GM19372 (cell line): ENCODE measurements at regions not wholly inside any gene's neighbourhood (a gene's known extent, or its start where the extent isn't known, plus 50 kb on each side); places are given as distances from the start of the nearest gene placed in this dataset.

Source experiments
- ATAC-seq: cut with Tn5 transposase; IDR thresholded peaks from one replicate; pipeline ENCODE4 v1.9.1; 2021; ENCODE audit warnings: mild to moderate bottlenecking, low read depth, moderate library complexity; ENCODE audit not compliant: unreplicated experiment

DNA sequence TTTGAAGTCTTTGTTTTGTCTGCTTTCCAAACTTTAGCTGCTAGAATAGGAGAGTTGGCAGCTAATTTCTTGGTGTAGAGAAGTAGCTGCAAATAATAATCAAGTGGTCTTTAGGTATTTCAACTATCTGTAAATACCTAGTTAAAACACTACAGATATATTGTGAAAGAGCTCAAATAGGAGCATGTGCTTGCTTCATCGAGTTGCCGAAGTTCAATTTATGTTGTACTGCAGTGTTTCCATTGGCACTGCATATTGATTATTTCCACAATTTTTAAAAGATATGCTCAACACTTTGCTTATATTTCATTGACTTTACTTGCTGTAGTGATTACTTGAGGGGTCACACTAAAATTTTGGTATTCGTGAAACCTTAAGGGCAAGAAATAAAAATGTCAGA lies 131.6 kb upstream of the BMP4 start:
- ATAC-seq: no peak

DNA sequence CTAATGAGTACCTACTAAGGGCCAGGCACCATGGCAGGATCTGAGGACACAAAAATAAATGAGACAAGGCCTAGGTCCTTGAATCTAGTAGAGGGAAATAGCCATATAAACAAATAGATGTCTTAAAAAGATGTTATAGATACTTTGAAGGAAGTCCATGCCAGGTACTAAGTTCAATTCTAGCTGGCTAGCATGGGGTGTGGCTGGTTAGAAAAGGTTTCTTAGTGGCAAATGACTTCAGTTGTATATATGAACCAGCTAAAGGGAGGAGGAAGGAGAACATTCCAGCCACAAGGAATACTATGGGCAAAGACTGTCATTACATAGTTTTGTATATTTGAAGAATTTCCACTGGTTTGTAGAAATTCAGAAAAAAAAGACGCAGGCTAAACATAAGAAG lies 133.6 kb upstream of the BMP4 start:
- no peak for ATAC-seq

DNA sequence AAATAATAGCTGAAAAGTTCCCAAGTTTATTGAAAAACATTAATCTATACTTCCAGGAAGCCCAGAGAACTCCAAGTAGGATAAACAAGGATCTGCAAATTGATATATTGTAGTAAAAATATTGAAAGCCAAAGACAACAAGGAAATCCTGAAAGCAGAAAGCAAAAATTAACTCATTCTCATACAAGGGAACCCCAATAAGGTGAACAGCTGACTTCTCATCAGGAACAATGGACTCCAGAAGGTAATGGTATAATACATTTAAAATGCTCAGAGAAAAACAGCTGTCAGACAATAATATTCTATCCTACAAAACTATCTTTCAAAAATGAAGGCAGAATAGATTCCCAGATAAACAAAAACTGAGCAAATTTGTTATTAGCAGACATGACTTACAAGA lies 138.1 kb upstream of the BMP4 start:
- no peak for ATAC-seq

DNA sequence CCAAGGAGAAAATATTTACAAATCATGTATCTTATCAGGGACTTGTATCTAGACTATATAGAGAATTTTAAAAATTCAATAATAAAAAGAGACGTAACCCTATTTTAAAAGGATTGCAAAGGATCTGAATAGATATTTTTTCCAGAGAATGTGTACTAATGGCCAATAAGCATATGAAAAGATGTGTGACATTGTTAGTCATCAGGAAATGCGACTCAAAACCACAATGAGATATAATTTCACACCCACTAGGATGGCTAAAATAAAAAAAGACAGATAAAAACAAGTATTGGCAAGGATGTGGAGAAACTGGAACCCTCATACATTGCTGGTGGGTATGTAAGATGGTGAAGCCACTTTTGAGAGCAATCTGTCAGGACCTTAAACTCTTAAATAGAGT lies 141.9 kb upstream of the BMP4 start:
- ATAC-seq: no peak

DNA sequence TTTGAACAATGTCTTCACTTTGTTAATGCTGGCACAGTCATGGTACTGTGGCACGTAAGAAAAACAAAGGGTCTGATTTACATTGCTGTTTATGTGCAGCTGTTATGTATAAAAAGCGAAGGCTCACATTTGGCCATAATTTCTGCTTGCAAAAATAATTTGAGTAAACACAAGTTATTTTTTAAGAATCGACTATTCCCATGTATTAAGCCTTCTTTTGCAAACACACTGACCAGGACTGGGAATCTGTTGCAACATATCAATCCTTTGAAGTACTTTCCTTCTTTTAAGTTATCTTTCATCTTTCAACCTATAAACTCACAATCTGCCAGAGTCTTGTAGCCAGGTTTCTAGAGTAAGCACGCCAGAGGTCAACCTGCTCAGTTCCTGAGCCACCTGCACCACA lies 145.4 kb upstream of the BMP4 start:
- no peak for ATAC-seq

DNA sequence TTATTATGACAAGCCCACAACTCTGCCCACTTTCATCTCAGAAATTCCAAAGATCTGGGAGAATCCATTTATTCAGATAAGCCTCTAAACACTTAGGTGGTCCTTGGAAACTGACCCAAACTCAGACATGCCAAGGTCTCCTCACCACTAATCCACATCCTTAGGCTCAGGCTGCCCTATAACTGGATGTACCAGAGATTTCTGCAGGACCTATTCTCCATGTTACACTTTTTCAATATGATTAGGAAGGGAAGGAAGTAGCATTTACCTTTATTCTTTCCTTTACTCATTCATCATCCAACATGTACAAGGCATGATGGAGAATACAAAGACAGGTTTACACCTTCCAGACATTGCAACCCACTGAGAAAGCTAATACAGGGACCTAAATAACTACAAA lies 145.9 kb upstream of the BMP4 start:
- no peak for ATAC-seq

DNA sequence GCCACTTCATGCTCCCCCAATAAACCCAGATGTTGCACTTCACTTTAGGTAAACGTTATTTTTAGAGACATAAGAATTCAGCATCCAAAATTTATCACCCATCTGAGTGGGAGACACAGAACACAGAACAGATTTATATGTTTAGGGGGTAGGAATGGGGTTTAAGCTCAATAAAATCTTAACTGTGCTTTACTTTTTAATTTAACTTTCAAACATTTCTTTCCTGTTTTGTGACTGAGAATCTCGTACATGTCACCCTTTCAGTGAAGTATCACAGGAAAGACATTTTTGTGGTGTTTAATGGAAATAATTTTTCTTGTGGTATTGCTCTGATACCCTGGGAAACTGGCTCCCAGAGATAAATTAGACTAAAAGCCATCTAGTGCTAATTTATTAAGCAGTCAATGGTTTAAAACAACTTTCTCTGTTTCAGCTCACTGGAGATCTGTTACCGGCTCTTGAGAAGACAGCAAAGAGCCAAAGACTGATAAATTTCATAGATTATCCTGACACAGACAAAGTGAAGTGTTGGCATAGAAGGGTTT lies 148.0 kb upstream of the BMP4 start:
- no peak for ATAC-seq

DNA sequence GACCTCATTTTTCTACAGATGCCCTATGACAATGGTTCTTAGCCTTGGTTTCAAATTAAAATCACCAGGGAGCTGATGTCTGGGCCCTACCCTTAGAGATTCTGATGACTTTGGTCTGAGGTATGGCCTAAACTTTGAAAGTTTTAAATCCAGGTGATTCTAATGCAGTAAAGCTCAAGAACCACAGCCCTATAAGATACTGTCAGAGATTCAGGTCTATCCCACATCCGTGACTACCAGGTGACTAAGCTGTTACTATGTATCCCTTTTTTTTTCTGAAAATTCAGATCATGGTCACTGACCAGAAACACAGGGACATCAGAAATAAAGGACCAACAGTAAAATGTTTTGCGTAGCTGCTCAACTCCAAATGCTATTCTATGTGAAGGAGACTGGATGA lies 148.8 kb upstream of the BMP4 start:
- no peak for ATAC-seq

DNA sequence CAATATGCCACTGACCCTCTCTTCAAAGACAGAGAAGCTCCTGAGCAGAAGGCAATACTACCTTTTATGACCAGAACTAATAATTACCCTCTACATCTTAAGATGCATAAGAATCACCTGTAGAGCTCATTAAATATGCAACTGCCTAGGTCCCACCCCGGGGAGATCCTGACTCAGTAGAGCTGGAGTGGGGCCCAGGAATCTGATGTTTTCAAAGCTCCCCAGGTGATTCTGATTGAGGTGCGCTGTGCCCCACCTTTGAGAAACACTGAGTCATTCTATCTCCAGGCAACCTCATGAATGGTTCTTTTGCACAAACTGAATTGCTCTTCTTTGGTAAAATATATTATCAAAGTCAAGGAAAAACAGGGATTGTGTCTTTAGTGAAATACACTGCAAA lies 149.3 kb upstream of the BMP4 start:
- no peak for ATAC-seq

DNA sequence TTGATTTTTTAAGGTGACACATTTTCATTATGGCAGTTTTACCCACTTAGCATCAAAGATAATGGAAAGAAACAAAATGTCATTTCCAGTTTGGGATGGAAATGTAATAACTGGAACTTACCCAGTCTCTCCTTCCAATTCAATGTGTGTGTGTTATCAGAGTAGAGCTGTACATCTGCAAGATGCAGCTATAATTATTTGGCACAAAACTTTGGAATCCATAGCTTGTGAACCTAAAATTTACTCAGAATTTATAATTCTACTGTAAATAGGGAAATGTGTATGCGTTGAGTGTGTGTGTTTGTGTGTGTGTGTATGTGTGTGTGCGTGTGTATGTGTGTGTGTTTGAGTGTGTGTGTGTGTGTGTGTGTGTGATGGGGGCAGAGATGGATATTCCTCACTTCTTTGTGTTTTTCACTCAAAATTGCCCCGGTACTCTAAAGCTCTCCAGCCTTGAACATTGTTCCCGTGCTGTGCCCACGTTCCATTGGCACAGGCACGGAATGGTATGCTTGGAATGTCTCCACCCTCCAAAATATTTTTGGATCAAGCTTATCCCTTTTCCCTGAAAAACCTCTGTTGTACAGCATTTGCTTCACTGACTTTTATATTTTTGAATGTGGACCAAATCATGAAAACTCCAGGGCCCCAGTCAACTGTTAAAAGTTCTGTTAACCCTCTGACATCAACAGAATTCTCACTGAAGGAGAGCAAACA lies 150.2 kb upstream of the BMP4 start:
- ATAC-seq: no peak

DNA sequence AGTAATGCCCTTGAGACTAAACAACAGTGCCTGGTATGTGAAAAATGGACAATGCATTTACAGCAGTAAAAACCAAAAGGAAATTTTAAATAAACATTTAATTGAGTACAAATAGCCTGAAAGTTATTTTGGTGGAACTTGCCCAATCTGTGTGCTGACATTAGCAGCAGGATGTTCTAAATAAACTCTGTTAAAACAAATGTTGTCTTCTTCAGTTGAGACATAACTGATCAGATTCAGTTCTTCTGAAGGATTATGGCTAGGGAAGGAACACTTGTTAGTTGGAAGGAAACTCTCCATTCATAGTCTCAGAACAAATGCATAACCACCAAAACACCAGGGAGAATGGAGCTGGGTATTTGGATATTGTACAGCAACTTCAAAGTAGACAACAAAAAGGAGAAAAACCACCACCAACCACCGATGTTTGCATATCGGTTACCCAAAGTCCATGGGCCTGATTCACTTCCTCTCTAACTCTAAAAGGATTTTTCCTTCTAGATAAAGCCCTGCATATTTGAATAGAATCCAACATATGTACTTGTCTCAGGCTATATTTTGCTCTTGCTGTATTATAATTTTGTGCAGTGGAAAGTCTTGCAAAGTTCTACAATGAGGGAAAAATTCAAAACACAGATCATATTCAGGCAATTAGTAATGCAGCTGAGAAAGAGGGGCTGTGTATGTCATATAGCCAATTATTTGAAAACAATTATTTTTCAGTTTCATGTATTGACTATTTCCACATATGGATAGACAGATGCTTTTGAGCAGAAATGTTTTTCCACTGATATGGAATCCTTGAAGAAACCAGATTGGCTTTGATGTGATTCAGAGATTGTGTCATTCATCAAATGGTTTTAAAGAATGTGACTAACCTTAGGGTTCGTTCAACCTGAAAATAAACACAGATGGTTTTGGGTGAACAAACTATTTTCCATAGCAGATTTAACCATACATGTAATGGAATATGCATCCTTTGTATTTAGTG lies 152.2 kb upstream of the BMP4 start:
- ATAC-seq: no peak

- no peak for ATAC-seq
These were observed 153.0 kb upstream of the BMP4 start for GRCh38 chr14:54109521-54110120.

DNA sequence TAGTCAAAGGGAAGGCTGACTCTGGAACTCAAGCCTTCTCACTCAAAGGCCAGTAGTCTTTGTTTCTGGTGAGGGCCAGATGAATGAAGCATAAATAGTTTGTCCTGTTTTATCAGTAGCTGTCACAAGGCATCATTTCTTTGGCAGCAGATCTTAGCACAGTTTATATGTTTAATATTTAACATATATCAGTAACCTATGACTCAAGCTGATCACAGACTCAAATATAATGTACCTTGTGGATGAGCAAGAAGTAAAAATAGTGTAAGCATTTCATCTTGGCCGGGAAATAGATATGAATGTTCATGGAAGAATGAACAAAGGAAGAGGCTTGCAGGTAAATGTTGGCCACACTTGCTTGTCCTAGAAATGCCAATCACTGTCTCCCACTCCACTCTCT lies 158.3 kb upstream of the BMP4 start:
- ATAC-seq: no peak

DNA sequence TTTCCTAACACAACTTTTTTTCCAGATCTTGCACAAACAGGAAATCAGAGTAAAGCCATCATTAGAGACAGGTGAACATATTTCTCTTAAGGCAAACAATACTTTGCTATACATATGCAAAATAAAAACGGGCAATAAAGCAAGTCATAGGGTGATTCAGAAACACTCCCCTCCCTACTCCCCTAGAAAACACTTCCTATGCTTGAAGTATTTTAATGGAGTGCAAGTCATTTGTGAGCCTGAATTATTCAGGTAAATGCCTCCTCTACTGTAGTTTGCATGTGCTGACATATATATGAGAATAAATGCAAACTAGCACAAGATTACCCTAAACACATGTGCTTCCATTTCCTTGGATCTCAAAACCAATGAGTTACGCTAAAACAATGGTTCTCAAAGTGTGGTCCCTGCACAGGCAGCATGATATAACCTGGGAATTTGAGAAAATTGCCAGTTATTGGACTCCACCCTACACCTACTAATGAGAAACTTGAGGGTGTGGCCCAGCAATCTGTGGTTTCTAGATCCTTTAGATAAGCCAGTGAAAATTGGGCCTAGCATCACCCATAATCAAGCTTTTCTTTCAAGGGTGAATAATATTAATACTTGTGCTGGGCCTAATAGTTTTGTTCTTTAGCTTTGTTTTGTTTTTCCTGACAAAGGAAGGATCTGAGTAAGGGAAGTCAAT lies 159.7 kb upstream of the BMP4 start:
- ATAC-seq: no peak

- no peak for ATAC-seq
These were observed 160.3 kb upstream of the BMP4 start for GRCh38 chr14:54116972-54117371.

DNA sequence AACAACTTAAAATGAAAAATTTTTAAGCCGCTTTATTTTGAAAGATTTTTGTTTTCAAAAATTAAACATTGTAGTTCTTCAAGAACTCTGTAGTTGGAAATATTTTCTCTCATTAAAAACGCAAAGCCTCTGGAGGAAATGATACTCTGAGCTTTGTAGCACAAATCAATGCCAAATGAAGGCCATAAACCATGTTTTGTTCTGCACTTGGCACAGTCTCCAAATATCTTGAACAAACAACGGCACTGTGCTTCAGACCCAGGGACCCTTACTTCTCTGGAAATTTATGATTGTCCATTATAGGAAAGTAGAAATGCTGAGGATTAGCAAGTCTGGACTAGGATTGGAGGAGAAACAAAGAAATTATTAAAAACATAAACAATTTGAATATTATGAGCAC lies 160.8 kb upstream of the BMP4 start:
- ATAC-seq: no peak

DNA sequence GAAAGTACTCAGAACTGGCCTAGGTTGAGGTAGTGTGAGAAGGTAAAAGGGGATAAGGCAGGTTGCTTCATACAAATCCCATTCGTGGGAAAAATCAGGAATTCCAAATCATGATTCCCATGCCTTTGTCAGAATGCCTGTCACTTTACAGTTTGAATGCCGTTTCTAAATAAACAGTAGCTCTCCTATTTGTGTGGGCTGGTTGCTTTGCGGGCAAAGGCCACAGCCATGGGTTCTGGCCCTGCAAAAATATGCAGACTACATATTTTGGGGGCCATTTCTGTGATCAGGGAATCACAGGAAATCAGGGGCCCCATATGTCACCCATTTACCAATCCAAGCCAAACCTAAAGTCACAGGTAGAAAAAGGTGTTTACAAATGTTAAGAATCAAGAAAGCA lies 161.3 kb upstream of the BMP4 start:
- ATAC-seq: no peak

- no peak for ATAC-seq
These were observed 163.6 kb upstream of the BMP4 start for GRCh38 chr14:54120260-54120659.

GRCh38 chr14:54121466-54122027 lies 164.9 kb upstream of the BMP4 start:
- no peak for ATAC-seq

DNA sequence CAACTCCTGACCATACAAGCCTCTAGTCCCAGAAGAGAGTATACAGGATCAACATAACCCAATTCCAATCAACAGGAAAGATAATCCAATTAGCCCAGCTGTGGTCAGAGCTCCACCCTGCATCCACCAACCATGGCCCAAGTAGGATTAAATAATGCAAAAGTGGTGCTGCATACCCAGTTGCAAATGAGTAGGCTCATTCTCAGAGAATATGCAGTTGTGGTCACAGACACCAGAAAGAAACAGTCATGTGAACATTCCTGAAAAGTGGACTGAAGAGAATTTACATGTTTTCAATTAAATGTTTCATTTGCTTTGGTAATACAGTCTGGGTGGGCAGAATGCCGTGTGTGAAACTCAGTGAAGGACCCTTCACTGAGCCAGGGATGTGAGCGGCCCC lies 167.2 kb upstream of the BMP4 start:
- no peak for ATAC-seq
